ENCODE measurements at regions not wholly inside any gene's neighbourhood (a gene's known extent, or its start where the extent isn't known, plus 50 kb on each side); places are given as distances from the start of the nearest gene placed in this dataset.

- Mint-ChIP-seq H3K9me3 (peaks cover 2% of the 10 kb centered on the region), H3K4me3 (no peak overlapping the region), H3K27me3 (no peaks in the 10 kb centered on the region), H3K4me1 (ENCODE audit: low read depth) (no peaks in the 10 kb centered on the region), H3K36me3 (ENCODE audit: low read depth) (no peaks in the 10 kb centered on the region), H3K27ac (no peak overlapping the region)
- H3K27ac ChIP-seq (ENCODE audit: low read depth in 1 of 2, low read length in 2 of 2) = no peak overlapping the region
- ChIA-PET CTCF (no interaction called here), POLR2A (no interaction called here)
- no peaks in the 10 kb centered on the region for H3K4me1 ChIP-seq (ENCODE audit: insufficient read depth, low read length)
- no peak for DNase-seq
- H3K27me3 ChIP-seq (ENCODE audit: control insufficient read depth in 1 of 2, insufficient read depth in 2 of 2, low read length in 2 of 2) = peaks cover 0 to 1% of the 10 kb centered on the region in 2 experiments
- intact Hi-C loops (cut with DNase I, micrococcal nuclease) = no loop called here
- peaks cover 0 to 3% of the 10 kb centered on the region in 2 experiments for H3K9me3 ChIP-seq (ENCODE audit: control insufficient read depth in 1 of 2, insufficient read depth in 1 of 2, low read length in 2 of 2)
- no peak for ATAC-seq (ENCODE audit: poor library complexity)
- TF ChIP-seq CTCF (IDR thresholded peaks at IDR 0.05) = no peak
- no peaks in the 10 kb centered on the region for H3K36me3 ChIP-seq (ENCODE audit: insufficient read depth, low read length)
- no peak overlapping the region for H3K4me3 ChIP-seq (ENCODE audit: low read length)
These were observed 102.1 kb downstream of the SHCBP1 start for GRCh38 chr16:46519063-46519462.

GRCh38 chr16:46496701-46497100 is 124.5 kb downstream of the SHCBP1 start:
- CTCF ChIA-PET = no interaction called here
- Histone ChIP-seq H3K27ac (ENCODE audit: low read depth in 1 of 2, low read length in 2 of 2) (no peak overlapping the region), H3K9me3 (ENCODE audit: control insufficient read depth in 1 of 2, insufficient read depth in 1 of 2, low read length in 2 of 2) (peaks cover 0 to 4% of the 10 kb centered on the region in 2 experiments), H3K4me1 (ENCODE audit: insufficient read depth, low read length) (no peaks in the 10 kb centered on the region), H3K27me3 (ENCODE audit: control insufficient read depth in 1 of 2, insufficient read depth in 2 of 2, low read length in 2 of 2) (no peaks in the 10 kb centered on the region), H3K36me3 (ENCODE audit: insufficient read depth, low read length) (no peaks in the 10 kb centered on the region), H3K4me3 (ENCODE audit: low read length) (no peak overlapping the region)
- intact Hi-C loops (cut with DNase I, micrococcal nuclease) = no loop called here
- Mint-ChIP-seq H3K9me3 (peaks cover 13% of the 10 kb centered on the region), H3K36me3 (ENCODE audit: low read depth) (no peaks in the 10 kb centered on the region), H3K27ac (no peak overlapping the region), H3K4me3 (no peak overlapping the region), H3K27me3 (no peaks in the 10 kb centered on the region), H3K4me1 (ENCODE audit: low read depth) (no peaks in the 10 kb centered on the region)
- TF ChIP-seq CTCF (IDR thresholded peaks at IDR 0.05) = no peak
- POLR2A ChIA-PET = no interaction called here
- no peak for ATAC-seq (ENCODE audit: poor library complexity)
- DNase-seq = no peak

- Mint-ChIP-seq H3K27ac (no peak overlapping the region), H3K36me3 (ENCODE audit: low read depth) (no peaks in the 10 kb centered on the region), H3K9me3 (peaks cover 17% of the 10 kb centered on the region), H3K4me1 (ENCODE audit: low read depth) (no peaks in the 10 kb centered on the region), H3K27me3 (no peaks in the 10 kb centered on the region), H3K4me3 (no peak overlapping the region)
- POLR2A ChIA-PET = no interaction called here
- H3K27me3 ChIP-seq (ENCODE audit: control insufficient read depth in 1 of 2, insufficient read depth in 2 of 2, low read length in 2 of 2) = no peaks in the 10 kb centered on the region
- H3K27ac ChIP-seq (ENCODE audit: low read depth in 1 of 2, low read length in 2 of 2) = no peak overlapping the region
- intact Hi-C loops (cut with DNase I, micrococcal nuclease) = no loop called here
- TF ChIP-seq CTCF (IDR thresholded peaks at IDR 0.05) = no peak
- ATAC-seq (ENCODE audit: poor library complexity) (no peak), DNase-seq (no peak)
- peaks cover 5 to 21% of the 10 kb centered on the region in 2 experiments for H3K9me3 ChIP-seq (ENCODE audit: control insufficient read depth in 1 of 2, insufficient read depth in 1 of 2, low read length in 2 of 2)
- no peaks in the 10 kb centered on the region for H3K4me1 ChIP-seq (ENCODE audit: insufficient read depth, low read length)
- CTCF ChIA-PET = no interaction called here
- H3K36me3 ChIP-seq (ENCODE audit: insufficient read depth, low read length) = no peaks in the 10 kb centered on the region
- no peak overlapping the region for H3K4me3 ChIP-seq (ENCODE audit: low read length)
These were observed 138.3 kb downstream of the SHCBP1 start for GRCh38 chr16:46482895-46483294.
